Pulmonary artery endothelial cell (primary cell): ENCODE measurements at regions not wholly inside any gene's neighbourhood (a gene's known extent, or its start where the extent isn't known, plus 50 kb on each side); places are given as distances from the start of the nearest gene placed in this dataset.
"Not testable (repeated sequence)": the region's sequence is repeated elsewhere in the genome, so short reads cannot be mapped to it uniquely, and the experiment has no call there.

Experiments
- DNase-seq: peaks from one replicate; pipeline ENCODE4 v3.0.0-alpha.2; 2011; ENCODE audit warnings: low read depth, low spot score

DNA sequence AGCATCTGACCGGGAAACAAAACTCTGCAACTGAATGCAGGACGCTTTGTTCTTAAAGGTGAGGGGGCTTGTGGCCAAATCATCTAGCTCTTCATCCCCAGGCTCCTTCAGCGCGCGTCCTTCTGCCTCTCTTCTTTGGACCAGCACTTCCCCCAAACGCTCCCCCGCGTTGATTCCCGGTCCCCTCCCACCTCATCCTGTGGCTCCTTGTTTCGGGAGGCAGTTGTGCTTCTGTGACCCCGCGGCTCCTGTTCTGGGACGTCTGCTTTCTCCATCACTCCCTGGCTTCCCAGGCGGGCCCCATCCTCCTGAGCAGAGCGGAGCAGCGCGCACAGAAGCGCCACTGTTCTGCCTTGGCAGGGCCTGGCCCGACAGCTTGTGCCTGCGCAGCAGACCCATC, 109.7 kb upstream of the ZNG1E start:
- DNase-seq: not testable (repeated sequence)

GRCh38 chr9:65519018-65519417, 156.7 kb upstream of the ZNG1E start:
- DNase-seq: not testable (repeated sequence)

GRCh38 chr9:65514465-65514864, 161.3 kb upstream of the ZNG1E start:
- DNase-seq: not testable (repeated sequence)

DNA sequence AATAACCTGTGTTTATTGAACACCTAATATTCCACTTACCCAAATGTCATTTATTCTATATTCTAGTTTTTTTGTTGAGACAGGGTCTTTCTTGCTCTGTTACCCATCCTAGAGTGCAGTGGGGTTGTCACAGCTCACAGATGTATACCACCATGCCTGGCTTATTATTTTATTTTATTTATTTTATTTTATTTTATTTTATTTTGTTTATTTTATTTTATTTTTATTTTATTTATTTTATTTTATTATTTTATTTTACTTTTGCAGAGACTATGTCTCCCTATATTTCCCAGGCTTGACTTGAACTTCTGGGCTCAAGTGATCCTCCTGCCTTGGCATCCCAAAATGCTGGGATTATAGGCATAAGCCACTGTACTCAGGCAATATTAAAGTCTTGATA, 167.8 kb upstream of the ZNG1E start:
- DNase-seq: not testable (repeated sequence)

DNA sequence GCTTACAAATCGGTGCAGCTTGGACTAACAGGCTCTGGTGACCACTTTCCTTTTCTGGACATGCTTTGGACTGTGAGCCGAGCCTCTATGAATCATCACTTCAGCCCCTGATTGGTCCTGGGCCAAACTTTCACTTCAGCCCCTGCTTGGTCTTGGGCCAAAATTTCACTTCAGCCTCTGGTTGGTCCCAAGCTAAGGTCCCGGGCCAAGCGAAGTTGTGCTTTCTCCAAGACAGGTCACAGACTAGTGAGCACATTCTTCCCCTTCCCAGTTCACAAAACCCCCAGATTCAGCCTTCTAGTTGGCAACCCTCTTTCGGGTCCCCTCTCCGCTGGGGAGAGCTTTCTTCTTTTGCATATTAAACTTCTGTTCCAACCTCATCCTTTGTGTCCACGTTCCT, 171.0 kb upstream of the ZNG1E start:
- not testable (repeated sequence) for DNase-seq

DNA sequence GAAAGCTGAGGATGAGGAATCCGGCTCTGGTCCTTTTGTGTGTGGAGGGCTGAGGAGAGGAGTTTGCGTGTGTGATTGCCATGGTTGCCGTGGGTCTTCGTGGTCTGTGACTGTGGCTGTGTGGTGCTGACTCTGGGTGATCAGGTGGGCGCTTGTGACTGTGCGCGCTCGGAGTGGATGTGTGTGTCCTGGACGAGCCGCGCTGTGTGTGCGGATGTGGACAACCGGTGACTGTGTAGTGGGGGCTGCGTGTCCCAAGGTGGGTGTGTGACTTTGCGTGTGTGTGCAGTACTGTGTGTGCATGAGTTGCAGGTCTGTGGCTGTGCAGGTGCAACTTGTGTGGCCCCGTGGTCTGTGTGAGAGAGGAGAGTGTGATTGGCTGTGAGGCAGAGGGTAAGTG, 172.0 kb upstream of the ZNG1E start:
- DNase-seq: not testable (repeated sequence)

DNA sequence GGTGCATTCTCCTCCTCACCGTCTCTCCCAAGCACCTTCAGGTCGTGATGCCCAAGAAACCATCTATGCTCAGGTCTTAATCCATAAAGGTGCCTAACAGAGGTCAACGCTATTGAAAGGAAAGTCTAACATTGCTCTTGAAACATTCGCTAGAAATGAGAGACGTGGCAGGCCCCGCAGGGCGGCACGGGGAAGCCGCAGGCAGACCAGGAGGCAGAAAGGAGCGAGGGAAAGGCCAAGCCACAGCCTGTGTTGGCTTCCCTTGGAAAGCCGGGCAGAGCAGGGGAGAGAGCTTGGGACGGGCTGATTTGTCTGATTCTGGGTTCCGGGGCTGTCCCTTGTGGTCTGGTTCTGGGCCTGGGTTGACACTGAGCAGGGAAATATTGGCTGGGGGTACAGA, 192.8 kb upstream of the ZNG1E start:
- DNase-seq: not testable (repeated sequence)

GRCh38 chr9:65481291-65481690, 194.4 kb upstream of the ZNG1E start:
- DNase-seq: not testable (repeated sequence)

DNA sequence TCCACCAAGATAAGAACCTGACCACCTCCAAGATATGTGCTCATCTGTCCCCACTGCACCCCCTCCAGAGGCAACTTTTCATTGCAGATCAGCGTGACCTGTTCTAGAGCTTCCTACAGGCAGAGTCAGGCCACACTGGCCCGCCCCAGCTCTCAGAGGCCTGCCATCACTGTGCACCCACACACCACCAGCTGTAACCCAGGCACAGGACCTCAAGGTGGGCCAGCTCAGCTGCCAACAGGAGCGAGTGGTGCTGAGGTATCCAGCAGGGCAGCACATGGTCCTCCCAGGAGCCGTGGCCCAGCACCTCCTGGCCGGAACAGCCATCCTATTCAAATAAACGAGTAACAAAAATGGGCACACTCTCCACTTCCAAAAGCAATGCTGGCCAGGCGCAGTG, 189.9 kb upstream of the FOXD4L5 start:
- DNase-seq: not testable (repeated sequence)

- DNase-seq: not testable (repeated sequence)
Observed at GRCh38 chr9:65473059-65473822, 188.2 kb upstream of the FOXD4L5 start.

DNA sequence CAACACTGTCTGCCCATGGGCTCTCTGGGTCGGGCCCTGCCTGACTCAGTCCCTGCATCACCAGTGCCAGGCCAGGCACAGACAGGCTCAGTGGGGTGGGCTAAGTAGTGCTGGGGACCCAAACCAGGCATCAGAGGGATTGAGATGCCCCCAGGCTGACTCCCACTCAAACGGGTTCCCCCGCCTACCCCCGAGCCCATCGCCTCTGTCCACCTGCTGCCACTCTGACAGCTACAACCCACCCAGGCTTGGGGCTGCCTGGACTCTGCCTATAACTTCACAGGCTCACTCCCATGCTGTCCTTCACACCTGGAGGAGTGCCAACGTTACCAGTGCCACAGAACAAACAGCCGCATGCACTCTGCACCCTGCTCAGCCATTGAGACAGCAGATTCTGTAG, 186.1 kb upstream of the FOXD4L5 start:
- not testable (repeated sequence) for DNase-seq

- not testable (repeated sequence) for DNase-seq
Observed at GRCh38 chr9:65466911-65467734, 182.1 kb upstream of the FOXD4L5 start.

DNA sequence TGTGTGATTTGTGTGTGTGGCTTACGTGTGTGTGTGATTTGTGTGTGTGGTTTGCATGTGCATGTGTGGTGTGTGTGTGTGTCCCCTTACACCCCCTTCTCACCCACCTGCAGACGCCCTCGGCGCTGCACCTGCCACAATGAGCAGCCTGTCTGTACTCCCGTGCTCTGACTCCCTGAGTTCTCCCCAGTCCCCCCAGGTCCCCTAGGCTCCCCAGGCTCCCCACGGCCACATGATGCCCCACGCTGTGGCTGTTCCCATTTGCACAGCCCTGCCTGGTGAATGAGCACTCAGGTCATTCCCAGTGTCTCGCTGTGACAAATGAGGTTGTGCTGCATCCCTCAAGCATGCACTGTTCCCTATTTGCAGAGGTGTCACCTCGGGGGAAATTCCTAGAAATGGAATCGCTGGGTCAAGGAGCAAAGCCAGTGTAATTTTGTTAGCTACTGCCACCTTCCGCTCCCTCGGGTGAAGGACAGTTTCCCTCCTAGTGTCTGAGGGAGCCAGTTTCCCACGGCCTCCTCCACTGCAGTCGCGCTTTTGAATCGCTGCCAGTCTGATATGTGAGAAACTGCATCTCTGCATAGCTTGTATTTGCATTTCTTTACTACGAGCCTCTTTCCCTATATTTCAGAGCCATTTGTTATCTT, 180.4 kb upstream of the FOXD4L5 start:
- DNase-seq: not testable (repeated sequence)

DNA sequence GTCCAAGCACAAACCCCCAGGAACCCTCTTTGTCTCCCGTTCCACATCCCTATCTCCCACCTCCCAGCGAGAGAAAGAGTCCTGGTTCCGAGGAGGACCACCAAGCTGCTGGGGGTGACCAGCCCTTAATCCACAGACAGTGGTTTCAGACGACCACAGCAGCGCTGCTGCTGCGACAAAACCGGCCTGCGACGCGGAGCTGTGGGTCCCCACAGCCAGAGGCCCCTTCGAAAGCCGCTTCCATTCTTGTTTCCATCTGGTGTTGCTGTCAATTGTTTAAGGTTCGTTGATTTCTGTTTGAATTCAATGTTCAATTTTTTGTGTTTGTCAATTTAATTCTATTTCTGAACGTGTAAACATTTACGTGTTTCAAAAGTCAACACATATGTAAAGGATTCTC, 177.5 kb upstream of the FOXD4L5 start:
- DNase-seq: not testable (repeated sequence)

- no peak for DNase-seq
Observed at GRCh38 chr9:65459756-65460320, 174.8 kb upstream of the FOXD4L5 start.

DNA sequence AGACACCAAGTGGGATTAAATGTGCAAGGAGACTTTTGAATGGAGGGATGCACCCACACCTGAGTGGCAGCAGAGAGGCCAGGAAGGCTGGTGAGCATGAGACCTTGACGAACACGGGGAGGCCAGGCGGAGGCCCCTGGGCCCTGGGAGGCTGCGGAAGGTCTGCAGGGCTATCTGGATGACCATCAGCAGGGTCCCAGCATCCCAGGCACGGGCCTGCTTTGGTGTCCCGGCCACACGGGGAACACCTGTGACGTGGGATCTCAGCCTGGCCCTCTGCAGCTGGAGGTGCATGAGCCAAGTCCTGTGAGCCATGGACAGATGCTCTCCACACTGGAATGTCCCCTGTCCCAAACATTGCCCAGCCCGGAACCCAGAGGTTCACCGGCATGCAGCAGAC, 174.0 kb upstream of the FOXD4L5 start:
- no peak for DNase-seq

- DNase-seq: no peak
Observed at GRCh38 chr9:65458465-65458864, 173.5 kb upstream of the FOXD4L5 start.

GRCh38 chr9:65456991-65457390, 172.0 kb upstream of the FOXD4L5 start:
- not testable (repeated sequence) for DNase-seq

DNA sequence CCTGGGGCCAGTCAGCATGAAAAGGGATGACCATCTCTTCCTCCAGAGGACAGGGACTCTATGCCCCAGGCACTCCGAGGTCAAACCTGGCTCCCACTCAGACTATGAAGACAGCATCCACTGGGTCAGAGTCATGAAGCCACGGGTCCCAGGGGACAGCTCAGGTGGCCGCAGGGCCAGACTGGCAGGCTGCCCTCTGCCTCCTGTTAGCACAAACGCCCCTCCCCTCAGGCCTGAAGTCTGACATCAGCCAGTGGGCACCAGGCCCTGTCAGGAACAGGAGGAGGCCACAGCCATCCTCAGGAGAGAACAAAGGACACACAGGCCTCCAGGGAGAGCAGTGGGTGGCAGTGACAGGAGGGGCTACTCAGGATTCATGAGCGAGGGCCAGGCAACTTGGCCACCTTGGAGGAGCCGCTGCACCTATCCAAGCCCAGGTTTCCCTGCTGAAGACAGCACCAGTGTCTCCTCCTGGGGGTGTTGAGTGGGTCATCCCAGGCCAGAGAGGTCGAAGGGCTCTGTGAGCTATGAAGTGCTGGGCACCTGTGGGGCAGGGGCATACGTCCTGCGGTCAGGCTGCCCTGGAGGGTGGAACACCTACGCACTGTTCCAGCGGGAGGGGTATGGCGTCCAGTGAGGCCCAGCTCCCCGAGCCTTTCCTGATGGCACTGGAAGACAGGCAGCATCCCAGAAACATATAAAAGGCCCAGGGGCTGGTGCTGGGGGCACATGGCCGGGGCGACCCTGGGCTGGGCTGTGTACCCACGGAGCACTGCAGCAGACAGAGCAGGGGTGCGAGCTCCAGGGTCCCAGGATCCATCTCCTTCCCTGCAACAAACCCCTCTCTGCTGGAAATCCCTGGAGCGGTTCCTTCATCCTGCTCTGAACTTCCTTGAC, 171.0 kb upstream of the FOXD4L5 start:
- DNase-seq: not testable (repeated sequence)

- DNase-seq: not testable (repeated sequence)
Observed at GRCh38 chr9:65455136-65455535, 170.1 kb upstream of the FOXD4L5 start.

- DNase-seq: not testable (repeated sequence)
Observed at GRCh38 chr9:65454666-65455065, 169.7 kb upstream of the FOXD4L5 start.
